ENCODE measurements at regions not wholly inside any gene's neighbourhood (a gene's known extent, or its start where the extent isn't known, plus 50 kb on each side); places are given as distances from the start of the nearest gene placed in this dataset.

- DNase-seq (ENCODE audit: low read depth in 2 of 2), result no peak
Measured at GRCh38 chr2:41399437-41400087, 648.3 kb upstream of the PKDCC start.

GRCh38 chr2:41400088-41400665, 647.6 kb upstream of the PKDCC start:
- no peak for DNase-seq (ENCODE audit: low read depth in 2 of 2)

DNA sequence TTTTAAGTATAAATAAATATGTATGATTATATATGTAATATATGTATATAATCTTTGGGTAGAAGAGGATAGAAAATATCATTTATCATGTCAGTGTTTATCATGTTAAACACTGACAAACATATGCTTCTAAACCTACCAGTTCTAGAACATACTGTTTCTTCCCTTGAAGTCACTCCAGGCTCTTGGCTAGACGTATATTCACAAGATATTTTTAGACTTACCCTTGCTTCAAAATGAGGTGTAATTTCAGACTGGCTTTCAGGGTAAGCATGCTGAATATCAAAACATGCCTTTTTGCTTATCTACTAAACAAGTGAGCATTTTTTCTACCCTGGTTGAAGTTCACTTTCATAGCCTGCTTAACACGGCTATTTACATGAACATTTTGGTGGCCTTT, 642.4 kb upstream of the PKDCC start:
- no peak for DNase-seq (ENCODE audit: low read depth in 2 of 2)

DNA sequence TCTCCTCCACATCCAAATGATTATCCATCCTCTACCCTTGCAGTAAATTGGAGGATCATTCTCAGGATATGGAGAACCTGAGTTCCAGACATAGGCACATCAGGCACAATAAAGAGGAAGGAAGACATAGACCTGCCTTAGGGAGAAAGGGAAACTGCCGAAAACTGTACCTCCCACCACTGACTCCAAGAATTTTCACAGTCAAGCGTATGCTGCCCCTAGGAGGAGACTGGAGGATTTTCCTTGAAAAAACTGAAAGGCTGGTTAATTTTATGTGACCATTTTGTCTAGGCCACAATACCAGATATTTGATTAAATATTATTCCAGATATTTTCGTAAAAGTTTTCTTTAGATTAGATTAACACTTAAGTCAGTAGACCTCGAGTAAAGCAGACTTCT, 638.5 kb upstream of the PKDCC start:
- no peak for DNase-seq (ENCODE audit: low read depth in 2 of 2)

DNA sequence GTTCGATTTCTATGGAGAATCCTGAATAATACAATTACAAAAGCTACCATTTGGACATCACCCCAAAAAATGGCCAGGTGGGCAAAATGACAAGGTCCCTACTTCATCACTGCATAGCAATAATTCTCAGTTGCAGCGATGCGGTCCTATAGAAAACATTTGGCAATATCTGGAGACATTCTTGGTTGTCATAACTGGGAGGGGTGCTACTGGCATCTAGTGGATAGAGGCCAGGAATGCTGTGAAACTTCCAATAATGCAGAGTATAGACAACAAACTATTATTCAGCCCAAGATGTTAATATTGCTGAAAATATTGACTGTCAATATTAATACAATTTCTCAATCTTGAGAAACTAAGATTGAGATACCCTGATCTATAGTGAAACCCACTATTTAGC, 637.8 kb upstream of the PKDCC start:
- no peak for DNase-seq (ENCODE audit: low read depth in 2 of 2)

GRCh38 chr2:41413813-41414485, 633.9 kb upstream of the PKDCC start:
- DNase-seq (ENCODE audit: low read depth in 2 of 2), result no peak

- DNase-seq (ENCODE audit: low read depth in 2 of 2), result no peak
Measured at GRCh38 chr2:41414486-41415230, 633.2 kb upstream of the PKDCC start.

- DNase-seq (ENCODE audit: low read depth in 2 of 2), result no peak
Measured at GRCh38 chr2:41417511-41417910, 630.3 kb upstream of the PKDCC start.

- no peak for DNase-seq (ENCODE audit: low read depth in 2 of 2)
Measured at GRCh38 chr2:41420219-41420618, 627.6 kb upstream of the PKDCC start.

DNA sequence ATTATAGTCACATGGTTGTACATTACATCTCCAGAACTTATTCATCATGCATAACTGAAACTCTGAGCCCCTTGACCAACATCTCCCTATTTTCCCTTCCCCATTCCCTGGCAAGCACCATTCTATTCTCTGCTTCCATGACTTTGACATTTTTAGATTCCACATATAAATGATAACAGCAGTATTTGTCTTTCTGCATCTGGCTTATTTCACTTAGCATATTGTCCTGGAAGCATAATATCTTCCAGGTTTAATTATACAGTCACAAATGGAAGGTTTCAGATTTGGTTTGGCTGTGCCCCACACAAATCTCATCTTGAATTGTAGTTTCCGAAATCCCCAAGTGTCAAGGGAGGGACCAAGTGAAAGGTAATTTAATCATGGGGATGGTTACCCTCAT, 626.9 kb upstream of the PKDCC start:
- no peak for DNase-seq (ENCODE audit: low read depth in 2 of 2)

DNA sequence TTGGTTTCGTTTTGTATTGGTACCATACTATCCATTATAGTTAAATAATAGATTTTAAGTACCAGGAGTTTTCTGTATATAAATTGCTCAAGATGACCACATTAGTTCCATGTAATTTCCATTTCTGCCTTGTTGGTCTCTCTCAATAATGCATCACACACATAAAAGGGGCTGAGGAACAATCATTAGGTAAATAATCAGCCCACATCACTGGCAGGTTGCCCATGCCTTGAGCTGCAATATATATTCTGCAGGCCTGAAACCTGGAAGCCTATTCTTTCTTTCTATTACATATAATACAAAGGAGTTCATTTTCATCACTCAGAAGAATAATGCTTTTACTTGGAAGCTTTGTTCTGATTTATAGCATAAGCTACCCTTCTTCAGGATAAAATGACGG, 616.1 kb upstream of the PKDCC start:
- no peak for DNase-seq (ENCODE audit: low read depth in 2 of 2)

- DNase-seq (ENCODE audit: low read depth in 2 of 2), result no peak
Measured at GRCh38 chr2:41432459-41432858, 615.4 kb upstream of the PKDCC start.

GRCh38 chr2:41434991-41435390, 612.8 kb upstream of the PKDCC start:
- no peak for DNase-seq (ENCODE audit: low read depth in 2 of 2)

- DNase-seq (ENCODE audit: low read depth in 2 of 2), result no peak
Measured at GRCh38 chr2:41441958-41442357, 605.9 kb upstream of the PKDCC start.

GRCh38 chr2:41445865-41446264, 602.0 kb upstream of the PKDCC start:
- no peak for DNase-seq (ENCODE audit: low read depth in 2 of 2)

- DNase-seq (ENCODE audit: low read depth in 2 of 2), result no peak
Measured at GRCh38 chr2:41446266-41446665, 601.6 kb upstream of the PKDCC start.

GRCh38 chr2:41448221-41448620, 599.6 kb upstream of the PKDCC start:
- no peak for DNase-seq (ENCODE audit: low read depth in 2 of 2)

- no peak for DNase-seq (ENCODE audit: low read depth in 2 of 2)
Measured at GRCh38 chr2:41457026-41457425, 590.8 kb upstream of the PKDCC start.

GRCh38 chr2:41460661-41461060, 587.2 kb upstream of the PKDCC start:
- DNase-seq (ENCODE audit: low read depth in 2 of 2), result no peak

- no peak for DNase-seq (ENCODE audit: low read depth in 2 of 2)
Measured at GRCh38 chr2:41464395-41464794, 583.4 kb upstream of the PKDCC start.

- no peak for DNase-seq (ENCODE audit: low read depth in 2 of 2)
Measured at GRCh38 chr2:41475959-41476358, 571.9 kb upstream of the PKDCC start.

DNA sequence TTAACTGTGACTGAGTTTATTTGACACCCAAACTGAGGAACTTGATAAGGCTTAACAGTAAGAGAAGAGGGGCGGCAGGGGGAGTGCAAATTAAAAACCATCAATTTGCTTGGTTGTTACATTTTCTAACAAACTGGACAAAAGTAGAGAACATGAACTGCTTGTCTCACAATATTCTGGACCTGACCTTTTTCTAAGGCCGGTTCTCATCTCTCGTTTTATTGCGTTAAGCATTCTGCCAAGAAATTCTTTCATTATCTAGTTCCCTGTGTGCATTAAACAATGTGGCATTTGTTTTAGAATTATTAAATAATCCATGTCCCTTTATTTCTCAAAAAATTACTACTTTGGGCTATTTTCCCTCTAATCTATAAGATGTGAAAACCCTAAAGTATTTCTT, 565.2 kb upstream of the PKDCC start:
- DNase-seq (ENCODE audit: low read depth in 2 of 2), result no peak

DNA sequence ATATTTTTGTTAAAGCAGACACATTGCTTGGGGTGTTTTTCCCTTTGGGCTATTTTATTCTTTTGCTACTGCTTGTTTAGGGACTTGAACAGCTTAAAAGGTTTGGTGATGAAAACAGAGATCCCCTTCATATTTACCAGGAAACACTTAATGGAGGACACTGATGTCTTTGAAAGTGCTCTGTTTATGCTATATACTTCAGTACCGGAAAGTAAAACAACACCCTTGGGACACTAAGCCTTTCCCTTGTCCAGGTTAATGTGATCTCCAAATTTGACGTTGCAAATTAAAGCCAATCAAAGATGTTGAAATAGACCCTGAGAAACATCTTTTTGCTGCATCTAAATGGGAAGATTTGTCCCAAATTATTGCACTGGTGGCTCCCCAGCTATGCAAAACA, 564.6 kb upstream of the PKDCC start:
- DNase-seq (ENCODE audit: low read depth in 2 of 2), result no peak
